ENCODE measurements at regions not wholly inside any gene's neighbourhood (a gene's known extent, or its start where the extent isn't known, plus 50 kb on each side); places are given as distances from the start of the nearest gene placed in this dataset.

GRCh38 chr10:130578532-130579289 is 442.5 kb downstream of the GLRX3 start:
- ATAC-seq (no peak), DNase-seq (no peak)
- H3K4me3 ChIP-seq, result no peak overlapping the region
- H3K4me1 ChIP-seq (ENCODE audit: low read depth), result no peaks in the 10 kb centered on the region
- H3K9me3 ChIP-seq, result peaks cover 5% of the 10 kb centered on the region
- no peaks in the 10 kb centered on the region for H3K36me3 ChIP-seq (ENCODE audit: low read depth)
- intact Hi-C loops (cut with DNase I, micrococcal nuclease), result no loop called here
- TF ChIP-seq CTCF (IDR thresholded peaks at IDR 0.05), result no peak

GRCh38 chr10:130579913-130580312 is 443.7 kb downstream of the GLRX3 start:
- no peak for TF ChIP-seq CTCF (IDR thresholded peaks at IDR 0.05)
- H3K9me3 ChIP-seq, result peaks cover 5% of the 10 kb centered on the region
- no peak overlapping the region for H3K4me3 ChIP-seq
- intact Hi-C loops (cut with DNase I, micrococcal nuclease), result no loop called here
- no peaks in the 10 kb centered on the region for H3K4me1 ChIP-seq (ENCODE audit: low read depth)
- DNase-seq (no peak), ATAC-seq (no peak)
- H3K36me3 ChIP-seq (ENCODE audit: low read depth), result no peaks in the 10 kb centered on the region

- no peak overlapping the region for H3K4me3 ChIP-seq
- no peak for ATAC-seq
These were observed 444.8 kb downstream of the GLRX3 start for GRCh38 chr10:130580975-130581374.

GRCh38 chr10:130587718-130588117 is 451.5 kb downstream of the GLRX3 start:
- intact Hi-C loops (cut with DNase I, micrococcal nuclease), result no loop called here
- ATAC-seq (no peak), DNase-seq (no peak)
- Histone ChIP-seq H3K4me1 (ENCODE audit: low read depth) (no peaks in the 10 kb centered on the region), H3K9me3 (no peaks in the 10 kb centered on the region), H3K36me3 (ENCODE audit: low read depth) (no peaks in the 10 kb centered on the region), H3K4me3 (no peak overlapping the region)
- no peak for TF ChIP-seq CTCF (IDR thresholded peaks at IDR 0.05)

More at GRCh38 chr10:130580975-130581374, 444.8 kb downstream of the GLRX3 start:
- TF ChIP-seq CTCF (IDR thresholded peaks at IDR 0.05), result no peak
- DNase-seq, result no peak
- no peaks in the 10 kb centered on the region for H3K4me1 ChIP-seq (ENCODE audit: low read depth)
- intact Hi-C loops (cut with DNase I, micrococcal nuclease), result no loop called here
- peaks cover 3% of the 10 kb centered on the region for H3K9me3 ChIP-seq
- H3K36me3 ChIP-seq (ENCODE audit: low read depth), result no peaks in the 10 kb centered on the region

- no peaks in the 10 kb centered on the region for H3K36me3 ChIP-seq (ENCODE audit: low read depth)
- no peaks in the 10 kb centered on the region for H3K9me3 ChIP-seq
- peak; percentile 42 for ATAC-seq
- TF ChIP-seq CTCF (IDR thresholded peaks at IDR 0.05), result no peak
- no peak overlapping the region for H3K4me3 ChIP-seq
- no peak for DNase-seq
- intact Hi-C loops (cut with DNase I, micrococcal nuclease), result no loop called here
- no peaks in the 10 kb centered on the region for H3K4me1 ChIP-seq (ENCODE audit: low read depth)
These were observed 469.8 kb downstream of the GLRX3 start for GRCh38 chr10:130606001-130606405.
